Parathyroid adenoma (tissue), 2 donors: ENCODE measurements at regions not wholly inside any gene's neighbourhood (a gene's known extent, or its start where the extent isn't known, plus 50 kb on each side); places are given as distances from the start of the nearest gene placed in this dataset.

Experiments used
- H2AFZ ChIP-seq: fragments of 300-600 bp; sonication (generic); one replicate; pipeline ENCODE4 v1.7.0; 2017; ENCODE audit warnings: antibody characterized with exemption, mild to moderate bottlenecking
- H3K27ac ChIP-seq: fragments of 300-600 bp; sonication (generic); one replicate; pipeline ENCODE4 v1.7.0; 2017
- H3K27me3 ChIP-seq: fragments of 300-600 bp; sonication (generic); one replicate; pipeline ENCODE4 v1.7.0; 2017; ENCODE audit warnings: low read length; ENCODE audit not compliant: control insufficient read depth, insufficient read depth
- H3K36me3 ChIP-seq: fragments of 300-600 bp; sonication (generic); one replicate; pipeline ENCODE4 v1.7.0; 2017; ENCODE audit warnings: low read length; ENCODE audit not compliant: control insufficient read depth, insufficient read depth
- H3K4me1 ChIP-seq: fragments of 300-600 bp; sonication (generic); one replicate; pipeline ENCODE4 v1.7.0; 2017; ENCODE audit warnings: control low read depth
- H3K4me2 ChIP-seq: fragments of 300-600 bp; sonication (generic); one replicate; pipeline ENCODE4 v1.7.0; 2017; ENCODE audit warnings: low read length
- H3K4me3 ChIP-seq: fragments of 300-600 bp; sonication (generic); one replicate; pipeline ENCODE4 v1.7.0; 2017; ENCODE audit warnings: low read depth, low read length
- H3K79me2 ChIP-seq: fragments of 300-600 bp; sonication (generic); one replicate; pipeline ENCODE4 v1.7.0; 2017; ENCODE audit warnings: control low read depth
- H3K9ac ChIP-seq: fragments of 300-600 bp; sonication (generic); one replicate; pipeline ENCODE4 v1.7.0; 2017; ENCODE audit warnings: mild to moderate bottlenecking
- H3K9me3 ChIP-seq: fragments of 300-600 bp; sonication (generic); one replicate; pipeline ENCODE4 v1.7.0; 2017; ENCODE audit warnings: low read length; ENCODE audit not compliant: control insufficient read depth
- CTCF ChIP-seq: fragments of 300-600 bp; sonication (generic); IDR thresholded peaks from one replicate; pipeline ENCODE4 v1.7.0; 2017; ENCODE audit warnings: antibody characterized with exemption, mild to moderate bottlenecking
- donor health status: primary hyperparathyroidism.

- H3K36me3 ChIP-seq = no peaks in the 10 kb centered on the region
- H3K27ac ChIP-seq = no peak overlapping the region
- no peak overlapping the region for H3K9ac ChIP-seq
- no peak overlapping the region for H2AFZ ChIP-seq
- TF ChIP-seq CTCF = no peak
- no peaks in the 10 kb centered on the region for H3K27me3 ChIP-seq
- H3K4me3 ChIP-seq = no peak overlapping the region
- H3K79me2 ChIP-seq = no peaks in the 10 kb centered on the region
- no peaks in the 10 kb centered on the region for H3K4me1 ChIP-seq
- H3K9me3 ChIP-seq = no peaks in the 10 kb centered on the region
- no peak overlapping the region for H3K4me2 ChIP-seq
Measured at GRCh38 chr2:107187870-107188269, 301.9 kb upstream of the ST6GAL2 start.

- Histone ChIP-seq H3K79me2 (no peaks in the 10 kb centered on the region), H3K9me3 (no peaks in the 10 kb centered on the region)
- no peak for TF ChIP-seq CTCF
Measured at GRCh38 chr2:107195631-107196030, 309.7 kb upstream of the ST6GAL2 start.

GRCh38 chr2:107197594-107198294, 311.8 kb upstream of the ST6GAL2 start:
- H2AFZ ChIP-seq = no peak overlapping the region
- H3K9me3 ChIP-seq = no peaks in the 10 kb centered on the region
- H3K27ac ChIP-seq = no peak overlapping the region
- no peaks in the 10 kb centered on the region for H3K36me3 ChIP-seq
- no peaks in the 10 kb centered on the region for H3K4me1 ChIP-seq
- H3K79me2 ChIP-seq = no peaks in the 10 kb centered on the region
- H3K4me3 ChIP-seq = no peak overlapping the region
- no peak overlapping the region for H3K4me2 ChIP-seq
- no peak overlapping the region for H3K9ac ChIP-seq
- H3K27me3 ChIP-seq = no peaks in the 10 kb centered on the region
- no peak for TF ChIP-seq CTCF

More at GRCh38 chr2:107195631-107196030, 309.7 kb upstream of the ST6GAL2 start:
- Histone ChIP-seq H3K4me3 (no peak overlapping the region), H3K4me1 (no peaks in the 10 kb centered on the region), H2AFZ (no peak overlapping the region), H3K9ac (no peak overlapping the region), H3K4me2 (no peak overlapping the region), H3K36me3 (no peaks in the 10 kb centered on the region), H3K27me3 (no peaks in the 10 kb centered on the region), H3K27ac (no peak overlapping the region)

GRCh38 chr2:107202962-107203591, 317.1 kb upstream of the ST6GAL2 start:
- Histone ChIP-seq H3K79me2 (no peaks in the 10 kb centered on the region), H2AFZ (no peak overlapping the region), H3K27me3 (no peaks in the 10 kb centered on the region), H3K9ac (no peak overlapping the region), H3K4me1 (no peaks in the 10 kb centered on the region), H3K36me3 (no peaks in the 10 kb centered on the region), H3K4me2 (no peak overlapping the region), H3K9me3 (no peaks in the 10 kb centered on the region), H3K4me3 (no peak overlapping the region), H3K27ac (no peak overlapping the region)
- no peak for TF ChIP-seq CTCF
